ENCODE measurements at regions not wholly inside any gene's neighbourhood (a gene's known extent, or its start where the extent isn't known, plus 50 kb on each side); places are given as distances from the start of the nearest gene placed in this dataset.

DNA sequence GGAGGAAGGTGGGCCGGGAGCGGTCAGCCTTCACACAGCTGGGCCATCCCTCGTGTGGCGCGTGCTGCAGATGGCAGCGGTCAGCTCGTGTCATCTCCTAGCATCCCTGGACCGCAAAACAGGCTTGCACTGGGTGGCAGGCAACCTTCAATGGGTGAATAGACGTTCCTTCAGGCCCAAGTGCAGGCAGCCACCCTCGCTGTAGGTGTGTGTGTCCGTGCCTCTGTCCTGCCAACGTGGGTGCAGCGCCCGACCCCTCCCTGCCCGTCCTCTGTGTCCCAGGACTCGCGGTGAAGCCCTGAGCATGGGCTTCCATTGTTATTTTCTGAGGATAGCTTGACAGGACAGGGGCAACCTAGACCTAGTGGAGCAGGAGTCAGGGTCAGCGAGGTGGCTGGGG, 79.8 kb upstream of the STOX2 start:
- no peak for DNase-seq (ENCODE audit: extremely low spot score in 2 of 2)
- H3K9me3 ChIP-seq = no peaks in the 10 kb centered on the region
- H3K36me3 ChIP-seq = no peaks in the 10 kb centered on the region
- intact Hi-C loops (cut with DNase I) = no loop called here
- H3K4me3 ChIP-seq = no peak overlapping the region
- H3K4me1 ChIP-seq = peaks cover 31% of the 10 kb centered on the region
- no peak overlapping the region for H3K27ac ChIP-seq
- no peak for TF ChIP-seq POLR2A (IDR thresholded peaks at IDR 0.05)
- no peak for TF ChIP-seq POLR2AphosphoS5 (IDR thresholded peaks at IDR 0.05; ENCODE audit: insufficient read depth in 1 of 2, low read depth in 1 of 2)
- TF ChIP-seq, protein P1, sequence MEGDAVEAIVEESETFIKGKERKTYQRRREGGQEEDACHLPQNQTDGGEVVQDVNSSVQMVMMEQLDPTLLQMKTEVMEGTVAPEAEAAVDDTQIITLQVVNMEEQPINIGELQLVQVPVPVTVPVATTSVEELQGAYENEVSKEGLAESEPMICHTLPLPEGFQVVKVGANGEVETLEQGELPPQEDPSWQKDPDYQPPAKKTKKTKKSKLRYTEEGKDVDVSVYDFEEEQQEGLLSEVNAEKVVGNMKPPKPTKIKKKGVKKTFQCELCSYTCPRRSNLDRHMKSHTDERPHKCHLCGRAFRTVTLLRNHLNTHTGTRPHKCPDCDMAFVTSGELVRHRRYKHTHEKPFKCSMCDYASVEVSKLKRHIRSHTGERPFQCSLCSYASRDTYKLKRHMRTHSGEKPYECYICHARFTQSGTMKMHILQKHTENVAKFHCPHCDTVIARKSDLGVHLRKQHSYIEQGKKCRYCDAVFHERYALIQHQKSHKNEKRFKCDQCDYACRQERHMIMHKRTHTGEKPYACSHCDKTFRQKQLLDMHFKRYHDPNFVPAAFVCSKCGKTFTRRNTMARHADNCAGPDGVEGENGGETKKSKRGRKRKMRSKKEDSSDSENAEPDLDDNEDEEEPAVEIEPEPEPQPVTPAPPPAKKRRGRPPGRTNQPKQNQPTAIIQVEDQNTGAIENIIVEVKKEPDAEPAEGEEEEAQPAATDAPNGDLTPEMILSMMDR (IDR thresholded peaks at IDR 0.05) = no peak
- H3K27me3 ChIP-seq = no peaks in the 10 kb centered on the region

DNA sequence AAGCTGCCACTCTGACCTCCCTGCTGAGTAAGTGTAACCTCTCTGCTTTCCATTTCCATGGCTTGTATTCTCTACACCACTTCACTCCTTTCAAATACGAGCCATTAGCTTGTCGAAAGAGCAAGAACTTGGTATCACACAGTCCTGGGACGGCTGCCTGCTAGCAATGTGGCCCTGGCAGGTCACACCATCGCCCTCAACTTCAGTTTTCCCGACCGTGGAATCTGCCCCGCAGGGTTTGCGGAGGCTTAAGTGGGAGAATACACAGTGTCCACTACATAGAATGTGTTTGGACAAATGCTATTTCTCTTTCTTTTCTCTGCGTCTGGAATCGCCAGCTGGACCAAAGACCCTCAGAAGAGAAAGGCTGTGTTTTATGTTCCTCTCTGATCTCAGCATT, 78.6 kb upstream of the STOX2 start:
- DNase-seq (ENCODE audit: extremely low spot score in 2 of 2) = no peak
- Histone ChIP-seq H3K4me3 (no peak overlapping the region), H3K4me1 (peaks cover 35% of the 10 kb centered on the region), H3K27ac (no peak overlapping the region), H3K27me3 (no peaks in the 10 kb centered on the region), H3K36me3 (no peaks in the 10 kb centered on the region), H3K9me3 (no peaks in the 10 kb centered on the region)
- no peak for TF ChIP-seq POLR2A (IDR thresholded peaks at IDR 0.05)
- intact Hi-C loops (cut with DNase I) = no loop called here

DNA sequence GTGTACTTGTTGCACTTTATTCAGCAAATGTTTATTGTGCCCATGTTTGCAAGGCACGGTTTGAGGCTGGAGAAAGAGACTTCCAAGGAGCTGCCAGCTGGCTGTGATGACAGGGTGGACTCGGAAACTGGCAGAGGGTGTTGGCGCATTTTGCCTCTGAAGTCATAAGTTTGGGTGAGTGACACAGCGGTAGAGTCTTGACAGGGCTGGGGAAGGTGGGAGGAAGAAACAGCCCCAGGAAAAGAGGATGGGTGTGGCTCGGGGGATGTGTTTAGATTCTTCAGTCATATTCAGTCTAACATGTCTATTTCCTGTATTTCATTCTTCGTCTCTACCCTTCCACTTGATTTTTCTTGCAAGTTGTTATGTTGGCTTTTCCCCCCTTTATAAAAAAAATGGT, 77.0 kb upstream of the STOX2 start:
- Histone ChIP-seq H3K4me3 (no peak overlapping the region), H3K36me3 (no peaks in the 10 kb centered on the region), H3K9me3 (no peaks in the 10 kb centered on the region), H3K4me1 (peaks cover 43% of the 10 kb centered on the region), H3K27me3 (no peaks in the 10 kb centered on the region), H3K27ac (no peak overlapping the region)
- intact Hi-C loops (cut with DNase I) = no loop called here
- TF ChIP-seq POLR2A (IDR thresholded peaks at IDR 0.05) (no peak), POLR2AphosphoS5 (IDR thresholded peaks at IDR 0.05; ENCODE audit: insufficient read depth in 1 of 2, low read depth in 1 of 2) (no peak)
- no peak for DNase-seq (ENCODE audit: extremely low spot score in 2 of 2)

DNA sequence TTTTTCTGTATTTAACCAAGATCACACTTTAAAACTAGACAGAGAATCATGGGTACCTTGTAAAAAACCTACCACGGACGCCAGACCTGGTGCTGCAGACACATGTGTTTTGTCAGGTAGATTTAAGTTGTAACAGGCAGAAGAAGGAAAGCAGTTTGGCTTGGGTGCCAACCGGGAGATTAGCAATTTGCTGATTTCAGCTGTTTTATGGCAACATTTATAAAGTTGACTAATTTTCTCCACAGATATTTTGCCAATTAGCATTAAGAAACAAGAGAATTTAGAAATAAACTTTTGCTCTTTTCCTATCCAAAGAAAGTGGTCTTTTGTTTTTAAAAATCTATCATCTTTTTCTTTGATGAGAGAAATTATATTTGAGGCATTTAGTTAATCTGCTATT, 76.3 kb upstream of the STOX2 start:
- H3K4me1 ChIP-seq = peaks cover 43% of the 10 kb centered on the region
- H3K4me3 ChIP-seq = no peak overlapping the region
- no peaks in the 10 kb centered on the region for H3K27me3 ChIP-seq
- DNase-seq (ENCODE audit: extremely low spot score in 2 of 2) = no peak
- no peak overlapping the region for H3K27ac ChIP-seq
- H3K9me3 ChIP-seq = no peaks in the 10 kb centered on the region
- intact Hi-C loops (cut with DNase I) = no loop called here
- no peaks in the 10 kb centered on the region for H3K36me3 ChIP-seq
- TF ChIP-seq, protein P1 (IDR thresholded peaks at IDR 0.05) = no peak
- TF ChIP-seq POLR2A (IDR thresholded peaks at IDR 0.05) (no peak), POLR2AphosphoS5 (IDR thresholded peaks at IDR 0.05; ENCODE audit: insufficient read depth in 1 of 2, low read depth in 1 of 2) (no peak)

DNA sequence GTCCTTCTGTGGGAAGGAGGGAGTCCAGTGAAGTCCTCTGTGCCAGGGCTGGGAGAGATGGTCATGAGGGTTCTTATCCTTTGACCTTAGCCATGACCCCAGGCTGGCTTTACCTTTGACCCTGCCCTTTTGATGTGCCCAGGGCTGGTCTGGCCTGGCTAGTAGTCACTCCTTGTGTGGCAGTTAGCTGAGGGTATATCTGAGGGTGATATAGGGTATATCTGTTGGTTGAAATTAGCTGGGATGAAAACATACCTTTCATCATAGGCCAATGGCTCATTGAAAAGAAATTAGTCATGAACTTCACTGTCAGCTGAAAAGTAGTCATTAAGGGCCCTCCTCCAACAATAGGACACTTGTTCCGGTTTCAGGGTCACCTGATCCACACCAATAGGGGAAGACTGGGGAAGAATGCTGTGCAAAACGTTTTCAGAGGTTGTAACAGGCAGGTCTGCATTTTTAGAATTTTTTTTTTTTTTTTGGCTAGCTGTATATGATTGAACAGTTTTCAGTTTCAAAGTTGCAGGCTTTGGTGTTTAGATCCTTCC, 74.6 kb upstream of the STOX2 start:
- DNase-seq (ENCODE audit: extremely low spot score in 2 of 2) = no peak
- no peaks in the 10 kb centered on the region for H3K27me3 ChIP-seq
- H3K36me3 ChIP-seq = no peaks in the 10 kb centered on the region
- peaks cover 43% of the 10 kb centered on the region for H3K4me1 ChIP-seq
- TF ChIP-seq, protein P1 (IDR thresholded peaks at IDR 0.05) = no peak
- TF ChIP-seq POLR2AphosphoS5 (IDR thresholded peaks at IDR 0.05; ENCODE audit: insufficient read depth in 1 of 2, low read depth in 1 of 2) = no peak
- TF ChIP-seq POLR2A (IDR thresholded peaks at IDR 0.05) = no peak
- H3K9me3 ChIP-seq = no peaks in the 10 kb centered on the region
- intact Hi-C loops (cut with DNase I) = no loop called here
- H3K27ac ChIP-seq = peak overlapping the region; percentile 44
- no peak overlapping the region for H3K4me3 ChIP-seq

DNA sequence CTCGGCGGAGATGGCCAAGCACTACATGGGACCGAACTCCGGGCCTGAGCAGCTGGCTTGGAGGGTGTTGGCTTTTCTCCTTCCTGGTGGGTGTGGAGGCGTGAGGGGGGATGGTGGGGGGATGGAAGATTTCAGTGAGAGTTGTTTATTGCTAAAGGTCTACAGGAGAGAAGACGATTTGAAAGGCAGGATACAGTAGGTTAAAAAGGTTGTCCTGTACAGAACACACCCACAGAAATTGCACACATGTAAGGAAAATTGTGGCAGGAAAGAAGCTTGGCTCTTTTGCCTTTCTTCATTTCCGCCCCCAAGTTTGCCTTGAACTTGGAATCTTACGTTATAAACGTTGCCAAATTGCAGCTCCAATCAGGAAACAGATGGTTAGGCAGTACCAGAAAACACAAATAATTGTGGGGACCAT, 74.1 kb upstream of the STOX2 start:
- Histone ChIP-seq H3K27me3 (no peaks in the 10 kb centered on the region), H3K9me3 (no peaks in the 10 kb centered on the region), H3K36me3 (no peaks in the 10 kb centered on the region), H3K4me3 (no peak overlapping the region), H3K27ac (peak overlapping the region; percentile 44), H3K4me1 (peaks cover 43% of the 10 kb centered on the region)
- intact Hi-C loops (cut with DNase I) = no loop called here
- TF ChIP-seq POLR2AphosphoS5 (IDR thresholded peaks at IDR 0.05; ENCODE audit: insufficient read depth in 1 of 2, low read depth in 1 of 2) (peak in 1 of 2 donors; percentile 61), POLR2A (IDR thresholded peaks at IDR 0.05) (no peak)
- TF ChIP-seq, protein P1 (IDR thresholded peaks at IDR 0.05) = no peak
- no peak for DNase-seq (ENCODE audit: extremely low spot score in 2 of 2)

Measured in vagina (tissue), 2 donors.